Iris pigment epithelial cell (primary cell): ENCODE measurements at regions not wholly inside any gene's neighbourhood (a gene's known extent, or its start where the extent isn't known, plus 50 kb on each side); places are given as distances from the start of the nearest gene placed in this dataset.

ENCODE experiments used
- DNase-seq: peaks from one replicate; pipeline ENCODE4 v3.0.0-alpha.2; 2011; ENCODE audit warnings: low read depth

- no peak for DNase-seq
These were observed 62.0 kb upstream of the CLNK start for GRCh38 chr4:10746371-10747171.

GRCh38 chr4:10743357-10743756, 58.8 kb upstream of the CLNK start:
- no peak for DNase-seq

- DNase-seq, result no peak
These were observed 57.6 kb upstream of the CLNK start for GRCh38 chr4:10741961-10742699.

- no peak for DNase-seq
These were observed 56.5 kb upstream of the CLNK start for GRCh38 chr4:10740891-10741620.

- no peak for DNase-seq
These were observed 55.7 kb upstream of the CLNK start for GRCh38 chr4:10740251-10740650.

- peak; percentile 59 for DNase-seq
These were observed 54.4 kb upstream of the CLNK start for GRCh38 chr4:10738826-10739489.

- peak; percentile 67 for DNase-seq
These were observed 52.8 kb upstream of the CLNK start for GRCh38 chr4:10737337-10737736.

- no peak for DNase-seq
These were observed 52.3 kb upstream of the CLNK start for GRCh38 chr4:10736895-10737294.

GRCh38 chr4:10736266-10736665, 51.7 kb upstream of the CLNK start:
- no peak for DNase-seq

- DNase-seq, result no peak
These were observed 50.1 kb upstream of the CLNK start for GRCh38 chr4:10734697-10735096.
